HG03045 (cell line): ENCODE measurements at regions not wholly inside any gene's neighbourhood (a gene's known extent, or its start where the extent isn't known, plus 50 kb on each side); places are given as distances from the start of the nearest gene placed in this dataset.

Source experiments
- ATAC-seq: cut with Tn5 transposase; IDR thresholded peaks from one replicate; pipeline ENCODE4 v1.9.1; 2021; ENCODE audit warnings: mild to moderate bottlenecking, moderate library complexity; ENCODE audit not compliant: unreplicated experiment

- no peak for ATAC-seq
Measured at GRCh38 chr6:165090242-165090641, 219.2 kb downstream of the C6orf118 start.

- ATAC-seq: no peak
Measured at GRCh38 chr6:165086814-165087213, 222.6 kb downstream of the C6orf118 start.

DNA sequence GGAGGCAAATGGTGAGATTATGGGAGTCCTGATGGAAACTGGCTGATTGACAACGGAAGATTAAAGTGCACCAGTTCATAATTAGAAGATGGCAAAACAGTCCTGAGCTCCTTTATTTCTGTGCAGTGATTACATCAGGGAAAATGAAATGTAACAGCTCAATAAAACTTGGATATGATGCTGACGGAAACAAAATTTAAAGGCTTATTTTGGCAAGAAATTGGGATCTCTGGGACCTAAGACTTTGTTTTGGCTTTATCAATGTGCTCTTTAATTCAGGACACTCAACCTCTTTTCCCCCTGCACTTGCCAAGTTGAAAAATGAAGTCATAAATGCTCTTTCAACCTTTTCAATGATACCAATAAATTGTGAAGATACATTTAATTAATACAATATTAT, 226.8 kb downstream of the C6orf118 start:
- no peak for ATAC-seq

DNA sequence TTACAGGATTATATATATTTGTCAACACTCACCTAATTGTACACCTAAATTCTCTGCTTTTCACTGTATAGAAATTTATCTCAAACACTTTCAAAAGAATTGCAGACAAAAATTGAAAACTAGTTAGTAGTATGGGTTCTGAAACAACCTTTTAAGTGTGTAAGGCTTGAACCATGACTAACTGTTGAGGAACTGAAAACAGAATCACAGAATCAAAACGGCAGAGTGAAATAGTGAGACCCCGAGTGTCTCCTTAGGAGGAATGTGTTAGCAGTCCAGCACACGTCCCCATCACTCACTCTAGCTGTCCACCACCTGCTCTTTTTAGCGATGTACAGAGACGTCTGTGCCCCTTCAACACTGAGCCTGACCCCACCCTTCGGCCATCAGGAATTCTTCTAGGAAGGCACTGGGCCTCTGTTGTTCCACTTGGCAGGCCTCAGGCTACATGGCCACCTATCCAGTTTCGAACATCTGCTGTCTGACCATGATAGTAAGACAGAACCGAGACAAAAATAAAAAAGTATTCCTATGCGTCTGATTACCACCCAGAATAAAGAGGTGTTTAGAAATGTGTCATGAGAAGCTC, 227.4 kb downstream of the C6orf118 start:
- no peak for ATAC-seq

GRCh38 chr6:165077876-165078275, 231.5 kb downstream of the C6orf118 start:
- no peak for ATAC-seq

DNA sequence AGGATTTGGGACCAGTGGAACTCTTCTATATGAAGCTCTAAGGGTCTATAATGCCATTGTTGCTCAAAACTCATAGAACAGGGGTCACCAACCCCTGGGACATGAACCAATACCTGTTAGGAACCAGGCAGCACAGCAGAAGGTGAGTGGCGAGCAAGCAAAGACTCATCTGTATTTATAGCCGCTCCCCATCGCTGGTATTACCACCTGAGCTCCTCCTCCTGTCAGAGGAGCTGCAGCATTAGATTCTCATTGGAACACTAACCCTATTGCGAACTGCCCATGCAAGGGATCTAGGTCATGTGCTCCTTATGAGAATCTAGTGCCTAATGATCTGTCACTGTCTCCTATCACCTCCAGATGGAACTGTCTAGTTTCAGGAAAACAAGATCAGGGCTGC, 237.5 kb downstream of the C6orf118 start:
- no peak for ATAC-seq

- ATAC-seq: no peak
Measured at GRCh38 chr6:165060720-165061119, 248.7 kb downstream of the C6orf118 start.

DNA sequence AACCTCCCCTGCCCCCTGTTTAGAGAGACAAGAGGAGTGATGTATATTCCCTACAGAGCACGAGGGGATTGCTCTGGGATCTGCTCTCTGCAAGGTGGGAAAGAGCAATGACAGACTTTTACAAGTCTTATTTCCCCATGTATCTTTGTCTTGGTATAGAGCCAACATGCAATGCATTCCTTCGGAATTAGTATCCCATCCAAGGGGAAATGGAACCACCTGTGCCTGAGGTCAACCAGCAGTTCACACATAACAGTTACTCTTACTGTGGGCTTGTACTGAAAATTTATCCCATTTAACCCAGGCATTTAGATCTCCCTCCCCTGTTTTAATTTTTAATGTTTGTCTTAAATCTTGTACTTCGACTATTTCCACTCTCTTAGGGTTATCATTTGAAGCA, 250.4 kb downstream of the C6orf118 start:
- no peak for ATAC-seq

- ATAC-seq: no peak
Measured at GRCh38 chr6:165056292-165056691, 253.1 kb downstream of the C6orf118 start.

- ATAC-seq: no peak
Measured at GRCh38 chr6:165055231-165055630, 254.2 kb downstream of the C6orf118 start.

DNA sequence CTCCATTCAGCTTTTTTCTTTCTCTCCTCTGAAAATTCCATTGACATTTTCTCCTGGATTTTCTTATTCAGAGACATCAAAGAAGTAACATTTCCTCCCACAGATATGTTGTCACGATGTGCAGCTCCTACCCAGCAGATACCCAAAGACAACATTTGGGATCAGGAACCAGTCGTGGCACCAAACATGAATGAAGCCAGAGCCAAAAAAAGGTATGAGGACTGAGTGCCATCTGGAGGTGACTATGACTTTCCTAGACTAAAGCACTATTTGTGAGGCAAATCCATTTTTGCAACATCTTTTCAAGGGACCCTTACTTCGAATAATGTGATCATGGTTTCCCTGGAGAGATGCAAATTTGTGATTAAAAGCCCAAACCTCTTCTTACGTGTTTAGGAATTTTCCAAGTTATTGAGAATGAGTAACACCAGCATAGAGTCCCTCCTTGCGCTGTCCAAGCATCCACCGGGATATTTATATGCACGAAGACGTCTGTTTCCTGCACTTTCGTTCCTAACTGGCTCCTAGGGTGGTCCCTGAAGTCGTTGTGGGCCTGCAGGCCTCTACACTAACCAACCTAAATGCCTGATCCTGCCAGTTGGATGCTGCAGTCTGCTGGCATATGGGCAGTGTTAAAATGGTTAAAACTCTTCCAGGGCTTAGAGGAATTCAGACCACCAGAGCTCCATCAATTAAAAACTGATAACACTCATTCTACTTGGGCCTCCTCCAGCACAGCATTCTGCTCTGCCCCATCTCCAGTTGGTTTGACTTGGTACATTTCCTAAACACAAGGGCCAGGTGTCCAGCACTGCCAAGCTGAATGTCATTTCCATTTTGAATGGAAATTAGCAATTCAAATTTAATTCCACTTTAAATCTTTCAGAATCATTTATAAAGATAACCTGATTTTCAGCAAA, 256.6 kb downstream of the C6orf118 start:
- no peak for ATAC-seq

DNA sequence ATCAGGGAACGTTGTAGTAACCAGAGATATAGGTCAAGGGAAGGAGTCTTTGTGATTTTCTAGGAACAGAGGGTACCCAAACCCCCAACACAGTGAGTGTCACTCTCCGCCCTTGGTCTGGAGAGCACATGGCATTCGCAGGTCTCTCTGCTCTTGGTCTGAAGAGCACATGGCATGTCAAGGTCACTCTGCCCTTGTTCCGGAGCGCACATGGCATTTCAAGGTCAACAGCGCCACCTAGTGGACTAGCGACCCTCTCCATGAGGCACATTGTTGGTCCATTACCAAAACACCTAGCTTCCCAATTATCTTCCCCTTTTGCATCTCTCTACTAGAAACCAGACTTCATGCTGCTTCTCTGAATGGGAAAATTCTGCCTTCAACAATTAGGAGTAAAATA, 260.0 kb downstream of the C6orf118 start:
- no peak for ATAC-seq

GRCh38 chr6:165047952-165048351, 261.5 kb downstream of the C6orf118 start:
- no peak for ATAC-seq

DNA sequence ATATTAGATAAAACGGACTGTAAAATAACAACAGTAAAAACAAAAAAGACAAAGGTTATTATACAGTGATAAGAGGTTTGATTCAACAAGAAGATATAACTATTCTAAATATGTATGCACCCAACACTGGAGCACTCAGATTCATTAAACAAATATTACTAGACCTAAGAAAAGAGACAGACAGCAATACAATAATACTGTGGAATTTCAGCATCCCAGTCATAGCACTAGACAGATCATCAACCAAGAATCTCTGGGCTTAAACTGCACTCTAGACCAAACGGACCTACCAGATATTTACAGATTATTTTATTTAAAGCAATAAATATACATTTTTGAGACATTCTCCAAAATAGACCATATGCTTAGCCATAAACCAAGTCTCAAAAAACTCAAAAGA, 263.8 kb downstream of the C6orf118 start:
- ATAC-seq: no peak

DNA sequence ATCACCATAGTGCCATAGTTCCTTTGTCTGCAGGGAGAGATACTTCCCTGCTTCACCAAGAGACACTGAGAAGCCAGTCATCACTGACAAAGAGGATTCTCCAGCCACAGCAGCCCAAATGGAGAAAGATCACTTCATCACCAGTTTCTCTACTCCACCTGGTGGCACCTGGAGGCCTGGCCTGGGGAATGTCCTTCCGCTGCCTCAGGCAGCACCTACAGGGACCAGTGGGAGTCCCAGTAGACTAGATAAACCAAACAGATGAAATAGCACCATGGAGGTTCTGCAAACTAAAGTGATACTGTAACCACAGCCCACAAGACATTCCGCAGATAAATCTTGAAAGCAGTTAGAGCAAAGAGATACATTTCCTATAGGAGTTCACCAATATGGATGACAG, 266.5 kb downstream of the C6orf118 start:
- no peak for ATAC-seq

GRCh38 chr6:165040440-165040839, 269.0 kb downstream of the C6orf118 start:
- ATAC-seq: no peak

DNA sequence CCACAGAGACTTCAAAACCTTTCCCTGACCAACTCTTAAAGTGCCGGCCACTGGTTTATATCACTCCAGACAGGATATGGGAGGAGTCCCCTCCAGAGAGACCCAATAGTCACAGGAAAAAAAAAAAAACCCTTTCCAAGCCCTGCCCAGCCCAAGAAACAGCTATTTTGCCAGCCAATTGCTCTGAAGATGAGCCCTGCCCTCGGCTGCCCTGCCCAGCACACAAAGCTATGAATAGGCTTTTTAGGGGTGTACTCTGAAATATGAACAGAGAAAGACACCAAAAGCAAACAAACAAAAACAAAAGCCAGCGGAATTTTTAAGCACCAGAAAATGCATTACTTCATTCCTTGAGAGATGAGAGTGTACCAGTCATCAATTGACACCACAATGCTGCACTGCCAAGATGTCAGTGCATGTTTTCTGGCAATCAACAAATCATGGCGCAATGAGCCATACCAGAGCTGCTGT, 275.1 kb downstream of the C6orf118 start:
- no peak for ATAC-seq

DNA sequence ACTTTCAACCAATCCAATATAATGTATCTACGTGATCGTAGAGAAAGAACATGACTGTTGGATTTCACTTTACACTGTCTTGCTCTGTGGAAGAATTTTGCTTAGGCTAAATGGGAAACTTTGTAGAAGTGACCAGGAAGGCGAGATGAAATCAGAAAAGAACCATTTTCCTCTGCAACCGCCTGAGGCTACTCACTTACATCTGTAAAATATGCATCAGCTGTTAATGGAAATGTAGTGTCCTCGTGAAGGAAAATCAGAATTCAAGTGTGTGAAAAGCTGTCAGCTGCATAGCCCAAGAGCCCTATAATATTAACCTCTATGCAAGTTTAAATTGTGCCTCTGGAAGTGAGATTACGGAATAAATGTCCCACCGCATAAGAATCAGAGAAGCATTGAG, 277.9 kb downstream of the C6orf118 start:
- ATAC-seq: no peak

GRCh38 chr6:165025040-165025439, 284.4 kb downstream of the C6orf118 start:
- no peak for ATAC-seq

GRCh38 chr6:165019681-165020080, 289.7 kb downstream of the C6orf118 start:
- no peak for ATAC-seq

DNA sequence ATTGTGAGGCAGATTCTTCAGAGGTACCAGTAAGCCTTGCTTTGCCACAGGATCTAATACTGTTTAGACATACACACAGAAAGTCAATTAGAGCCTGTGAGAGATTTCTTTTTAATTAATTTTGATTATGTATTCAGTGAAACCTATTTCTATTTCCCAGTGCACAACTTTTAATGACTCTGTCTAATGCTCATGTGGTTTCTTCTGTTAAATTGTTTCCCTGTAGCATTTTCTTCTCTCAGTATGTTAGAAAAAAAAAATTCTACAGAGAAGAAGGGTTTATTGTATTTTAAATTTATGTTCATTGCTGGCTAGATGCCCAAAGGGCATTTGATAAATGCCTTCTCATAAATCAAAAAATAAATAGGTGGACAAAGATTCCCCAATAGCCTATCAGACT, 293.7 kb downstream of the C6orf118 start:
- ATAC-seq: no peak

- ATAC-seq: no peak
Measured at GRCh38 chr6:165013701-165014100, 295.7 kb downstream of the C6orf118 start.
